Activated T-cell treated with anti-CD3 and anti-CD28 coated beads, Interleukin-2, amount 50 U/mL, for 48 hours (primary cell): ENCODE measurements at regions not wholly inside any gene's neighbourhood (a gene's known extent, or its start where the extent isn't known, plus 50 kb on each side); places are given as distances from the start of the nearest gene placed in this dataset.
"Not testable (repeated sequence)": the region's sequence is repeated elsewhere in the genome, so short reads cannot be mapped to it uniquely, and the experiment has no call there.

Experiments used
- DNase-seq, 2 experiments: peaks; one replicate each; pipeline ENCODE4 v3.0.0-alpha.2; 2020

DNA sequence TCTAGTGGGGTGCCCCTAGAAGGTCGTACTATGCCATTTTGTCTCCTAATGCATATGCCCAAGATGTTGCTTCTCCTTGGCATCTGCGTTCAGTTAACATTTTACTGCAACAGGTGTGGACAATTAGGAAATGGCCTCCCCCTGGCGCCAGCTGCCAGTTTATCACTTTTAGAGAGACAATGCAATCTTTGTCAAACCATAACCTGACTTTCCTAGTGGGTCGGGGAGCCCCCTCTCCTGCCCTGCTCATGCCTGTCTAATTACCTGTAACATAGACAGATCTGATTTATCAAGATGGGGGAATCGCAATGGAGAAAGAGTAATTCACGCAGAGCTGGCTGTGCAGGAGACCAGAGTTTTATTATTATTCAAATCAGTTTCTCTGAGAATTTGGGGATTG is 353.7 kb upstream of the SGO1 start:
- no peak for DNase-seq

- DNase-seq, result no peak
These were observed 351.2 kb upstream of the SGO1 start for GRCh38 chr3:20537234-20537633.

DNA sequence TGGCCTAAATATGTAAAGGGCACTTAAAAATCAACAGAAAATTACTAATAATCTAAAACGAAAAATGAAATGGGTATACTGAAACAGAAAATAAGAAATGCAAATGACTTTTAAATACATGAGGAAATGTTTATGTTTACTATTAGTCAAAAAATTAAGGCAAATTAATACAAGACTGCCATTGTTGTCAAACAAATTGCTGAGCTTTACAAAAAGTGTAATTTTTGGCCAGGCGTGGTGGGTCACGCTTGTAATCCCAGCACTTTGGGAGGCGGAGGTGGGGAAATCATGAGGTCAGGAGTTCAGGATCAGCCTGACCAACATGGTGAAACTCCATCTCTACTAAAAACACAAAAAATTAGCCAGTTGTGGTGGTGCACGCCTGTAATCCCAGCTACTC is 343.9 kb upstream of the SGO1 start:
- DNase-seq, result no peak

- no peak for DNase-seq
These were observed 342.3 kb upstream of the SGO1 start for GRCh38 chr3:20528180-20528770.

GRCh38 chr3:20527368-20527767 is 341.4 kb upstream of the SGO1 start:
- no peak for DNase-seq

DNA sequence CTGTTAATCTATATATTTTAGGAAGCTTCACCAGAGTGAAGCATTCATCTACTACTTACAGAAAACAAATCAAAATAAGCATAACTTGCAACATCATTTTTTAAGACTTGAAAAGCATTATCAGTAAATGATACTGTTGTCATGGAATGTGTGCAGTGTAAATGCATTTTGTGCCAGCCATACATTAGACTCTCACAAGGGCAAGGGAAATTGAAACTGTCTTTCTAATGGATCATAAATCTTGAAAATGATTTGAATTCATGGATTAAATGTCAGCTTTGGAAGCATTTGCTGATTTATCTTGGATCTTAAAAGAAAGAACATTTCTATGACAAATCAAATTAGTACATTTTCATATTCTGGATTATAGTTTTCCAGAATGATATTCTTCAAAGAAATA is 338.3 kb upstream of the SGO1 start:
- no peak for DNase-seq

DNA sequence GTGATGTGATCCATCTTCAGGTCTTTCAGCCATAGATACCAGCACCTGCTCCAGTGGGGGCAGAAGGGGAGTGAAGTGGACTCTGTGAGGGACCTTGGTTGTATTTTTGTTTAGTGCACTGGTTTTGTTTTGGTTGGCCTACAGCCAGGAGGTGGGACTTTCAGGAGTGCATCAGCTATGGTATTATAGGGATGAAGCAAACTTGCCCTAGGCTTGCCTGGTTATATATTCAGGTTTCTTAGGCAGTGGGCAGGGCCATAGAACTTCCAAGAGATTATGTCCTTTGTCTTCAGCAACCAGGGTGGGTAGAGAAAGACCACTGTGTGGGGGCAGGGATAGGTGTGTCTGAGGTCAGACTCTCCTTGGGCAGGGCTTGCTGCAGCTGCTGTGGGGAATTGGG is 337.3 kb upstream of the SGO1 start:
- DNase-seq, result no peak

GRCh38 chr3:20517316-20517715 is 331.3 kb upstream of the SGO1 start:
- DNase-seq, result not testable (repeated sequence)

DNA sequence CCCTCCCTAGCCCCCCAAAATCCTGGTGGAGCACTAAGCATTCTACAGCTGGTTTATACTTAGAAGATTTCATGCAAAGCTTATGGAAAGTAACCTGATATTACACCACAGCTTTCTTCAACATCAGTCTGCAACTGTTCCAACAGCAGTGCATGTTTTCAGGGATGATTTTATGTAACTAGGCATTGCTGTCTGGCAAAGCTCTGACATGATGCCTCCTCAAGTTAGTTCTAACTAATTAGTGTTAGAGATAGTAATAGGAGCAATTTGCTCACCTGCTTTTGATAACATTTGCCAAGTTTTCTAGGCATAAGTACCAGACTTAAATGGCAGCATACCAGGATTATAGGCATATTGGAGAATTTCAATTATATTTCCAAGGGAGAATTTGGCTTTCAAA is 330.3 kb upstream of the SGO1 start:
- no peak for DNase-seq

DNA sequence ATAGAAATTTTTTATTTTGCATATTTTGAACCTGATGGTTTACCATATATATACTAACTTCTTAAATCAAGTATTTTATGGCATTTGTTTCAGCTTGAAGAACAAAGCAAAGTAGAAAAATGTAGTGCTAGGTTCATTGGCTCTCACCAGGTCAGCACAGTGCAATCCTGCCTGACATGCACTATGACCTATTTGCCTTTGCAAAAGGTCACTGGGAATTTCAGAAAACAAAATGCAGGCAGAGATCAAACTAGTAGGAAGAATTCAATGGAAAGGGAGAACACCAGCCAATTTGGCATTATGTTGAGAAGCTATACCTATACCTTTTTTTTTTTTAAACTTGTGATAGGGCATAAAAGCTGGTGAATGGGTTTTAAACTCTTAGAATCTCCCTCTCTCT is 329.8 kb upstream of the SGO1 start:
- no peak for DNase-seq

DNA sequence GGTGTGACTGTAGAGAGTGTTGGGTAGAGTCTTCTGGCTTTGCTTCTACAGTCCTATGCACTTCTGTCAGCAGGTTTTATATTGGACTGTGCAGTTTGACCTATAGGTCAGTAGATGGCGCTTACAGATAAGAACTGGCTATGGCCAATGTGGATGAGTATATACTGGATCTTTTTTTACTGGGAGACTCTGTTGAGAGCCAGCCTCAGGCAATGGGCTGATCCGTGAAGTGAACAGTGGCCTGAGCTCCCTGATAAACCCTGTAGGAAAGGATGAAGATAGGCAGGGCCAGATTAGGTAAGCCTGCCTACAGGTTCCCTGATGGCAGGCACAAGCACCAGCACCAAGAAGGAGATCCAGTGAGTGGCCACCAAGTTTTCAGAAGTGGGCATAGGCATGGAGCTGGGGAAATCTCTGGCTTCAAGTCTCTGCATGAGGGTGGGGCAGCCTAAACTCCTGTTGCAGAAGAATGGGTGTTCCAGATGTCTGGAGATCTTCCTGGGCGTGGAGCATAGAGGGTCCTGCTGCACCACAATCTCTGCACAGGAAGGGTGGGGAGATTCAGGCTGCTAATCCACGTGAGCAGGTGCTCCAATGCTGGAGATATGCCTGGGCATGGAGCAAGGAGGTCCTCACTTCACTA is 326.0 kb upstream of the SGO1 start:
- DNase-seq, result no peak

GRCh38 chr3:20510396-20510795 is 324.4 kb upstream of the SGO1 start:
- no peak for DNase-seq

DNA sequence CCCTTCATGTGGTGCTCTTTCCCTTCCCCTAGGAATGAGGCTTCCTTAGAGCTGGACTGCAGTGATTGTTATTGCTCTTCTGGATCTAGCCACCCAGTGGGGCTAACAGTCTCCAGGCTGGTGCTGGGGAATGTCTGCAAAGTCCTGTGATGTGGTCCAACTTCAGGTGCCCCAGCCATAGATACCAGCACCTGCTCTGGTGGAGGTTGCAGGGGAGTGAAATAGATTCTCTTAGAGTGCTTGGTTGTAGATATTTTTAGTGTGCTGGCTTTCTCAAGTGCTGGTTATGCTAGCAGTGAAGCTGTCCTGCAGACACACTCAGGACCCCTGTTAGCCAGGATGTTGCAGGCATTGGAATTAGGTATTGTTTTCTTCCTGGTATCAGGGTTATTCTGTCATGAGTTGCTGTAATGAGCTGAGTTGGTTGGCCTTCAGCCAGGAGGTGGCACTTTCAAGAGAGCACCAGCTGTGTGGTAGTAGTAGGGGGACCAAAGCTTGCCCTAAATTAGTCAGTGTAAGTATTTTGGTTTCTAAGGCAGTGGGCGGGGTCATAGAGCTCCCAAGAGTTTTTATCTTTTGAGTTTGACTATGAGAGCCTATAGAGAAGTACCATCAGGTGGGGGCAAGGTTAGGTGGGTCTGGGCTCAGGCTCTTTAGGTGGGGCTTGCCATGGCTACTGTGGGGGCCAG is 317.5 kb upstream of the SGO1 start:
- no peak for DNase-seq

DNA sequence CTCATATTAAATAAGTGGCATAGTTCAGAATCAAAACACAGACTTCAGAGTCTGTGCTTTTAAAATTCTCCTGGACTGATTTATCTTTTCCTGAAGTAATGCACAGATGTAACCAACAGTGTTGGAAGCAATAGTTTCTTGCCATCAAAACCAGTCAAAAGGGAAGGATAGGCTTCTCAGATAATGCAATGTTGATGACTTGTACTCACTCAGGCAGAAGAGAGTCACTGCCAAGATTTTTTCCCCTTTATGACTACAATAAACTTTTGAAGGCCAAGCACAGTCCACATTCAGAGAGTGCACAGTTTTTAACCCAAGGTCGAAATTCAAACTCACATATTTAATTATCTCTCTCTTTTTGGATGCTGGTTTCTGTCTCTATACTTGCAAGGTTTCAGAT is 305.0 kb upstream of the SGO1 start:
- DNase-seq, result no peak

GRCh38 chr3:20488151-20488550 is 302.1 kb upstream of the SGO1 start:
- no peak for DNase-seq

- DNase-seq, result no peak
These were observed 298.1 kb upstream of the SGO1 start for GRCh38 chr3:20484126-20484525.

GRCh38 chr3:20482350-20482749 is 296.3 kb upstream of the SGO1 start:
- DNase-seq, result no peak

GRCh38 chr3:20480786-20481365 is 294.9 kb upstream of the SGO1 start:
- no peak for DNase-seq

- DNase-seq, result no peak
These were observed 292.4 kb upstream of the SGO1 start for GRCh38 chr3:20478436-20478835.

GRCh38 chr3:20464237-20464636 is 278.2 kb upstream of the SGO1 start:
- DNase-seq, result not testable (repeated sequence)

DNA sequence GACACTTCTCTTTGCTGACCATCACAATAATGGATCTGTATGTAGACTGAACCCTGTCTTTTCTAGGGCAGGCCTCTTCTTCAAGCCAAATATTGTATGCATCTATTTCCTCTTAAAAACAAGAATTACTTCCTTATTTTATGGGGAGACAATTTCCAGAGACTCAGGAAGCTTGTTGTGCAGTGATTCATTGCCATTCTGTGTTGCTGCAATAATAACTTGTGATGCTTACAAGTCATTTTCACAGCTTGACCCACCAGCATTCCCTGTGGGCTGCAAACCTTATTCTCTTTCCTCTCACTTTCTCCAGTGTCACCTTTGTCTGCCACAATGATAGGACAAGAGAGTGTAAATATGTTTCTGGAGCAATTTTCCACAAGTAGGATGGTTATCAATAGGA is 276.7 kb upstream of the SGO1 start:
- no peak for DNase-seq

GRCh38 chr3:20462226-20462625 is 276.2 kb upstream of the SGO1 start:
- no peak for DNase-seq

DNA sequence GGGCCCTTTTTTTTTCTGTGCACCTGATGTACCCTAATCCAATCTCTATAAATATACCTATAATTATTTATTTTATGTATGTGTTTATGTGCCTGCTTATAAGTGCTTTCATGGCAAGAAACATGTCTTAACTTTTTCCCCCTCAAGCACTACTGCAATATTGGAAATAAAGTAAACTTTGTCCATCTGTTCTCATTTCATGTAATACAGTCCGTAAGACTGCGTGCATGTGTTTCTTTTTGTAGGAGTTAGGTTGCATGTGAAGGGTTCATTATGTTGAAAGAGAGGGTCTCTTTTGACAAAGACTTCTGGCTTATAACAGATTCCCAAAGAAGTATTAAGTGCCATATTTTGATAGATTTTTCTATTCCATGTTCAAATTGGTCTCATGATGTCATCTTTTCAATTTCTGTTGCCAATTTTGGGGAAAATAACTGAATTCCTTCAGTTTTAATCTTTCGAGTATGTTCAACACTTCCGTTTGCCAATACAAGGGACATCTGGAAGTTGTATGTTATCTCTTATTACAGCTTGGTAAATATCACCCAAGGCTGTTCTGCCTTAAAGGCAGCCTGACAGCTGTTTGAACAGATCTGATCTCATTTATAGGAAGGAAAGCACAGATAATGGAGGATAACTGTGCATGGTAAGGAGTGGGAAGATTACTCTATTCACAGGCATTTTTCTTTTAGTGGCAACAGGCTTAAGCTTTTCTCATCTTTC is 273.1 kb upstream of the SGO1 start:
- DNase-seq, result no peak

DNA sequence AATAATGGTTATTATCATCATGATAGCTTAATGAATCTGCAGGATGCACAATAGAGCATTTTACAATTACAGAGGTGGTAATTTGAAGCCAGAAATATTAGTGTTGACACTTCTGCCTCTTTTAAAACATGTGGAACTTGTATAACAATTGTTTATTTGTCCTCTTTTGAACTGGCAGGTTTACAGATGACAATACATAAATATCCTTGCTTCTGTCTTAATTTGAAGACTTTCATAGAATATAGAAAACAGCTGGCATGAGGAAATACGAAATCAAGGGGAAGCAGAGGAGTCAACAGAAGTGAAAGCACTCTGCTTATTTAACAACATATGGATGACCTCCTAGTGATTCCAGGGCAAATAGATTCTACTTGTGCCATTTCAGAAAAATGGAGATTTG is 270.5 kb upstream of the SGO1 start:
- DNase-seq, result no peak
